G401.6 (cell line): ENCODE measurements at regions not wholly inside any gene's neighbourhood (a gene's known extent, or its start where the extent isn't known, plus 50 kb on each side); places are given as distances from the start of the nearest gene placed in this dataset.

ENCODE experiments used
- FAIRE-seq: peaks from 2 replicates; lab custom pipeline; 2012; peaks lifted over from hg19 to GRCh38; lab: Jason Lieb, UNC

DNA sequence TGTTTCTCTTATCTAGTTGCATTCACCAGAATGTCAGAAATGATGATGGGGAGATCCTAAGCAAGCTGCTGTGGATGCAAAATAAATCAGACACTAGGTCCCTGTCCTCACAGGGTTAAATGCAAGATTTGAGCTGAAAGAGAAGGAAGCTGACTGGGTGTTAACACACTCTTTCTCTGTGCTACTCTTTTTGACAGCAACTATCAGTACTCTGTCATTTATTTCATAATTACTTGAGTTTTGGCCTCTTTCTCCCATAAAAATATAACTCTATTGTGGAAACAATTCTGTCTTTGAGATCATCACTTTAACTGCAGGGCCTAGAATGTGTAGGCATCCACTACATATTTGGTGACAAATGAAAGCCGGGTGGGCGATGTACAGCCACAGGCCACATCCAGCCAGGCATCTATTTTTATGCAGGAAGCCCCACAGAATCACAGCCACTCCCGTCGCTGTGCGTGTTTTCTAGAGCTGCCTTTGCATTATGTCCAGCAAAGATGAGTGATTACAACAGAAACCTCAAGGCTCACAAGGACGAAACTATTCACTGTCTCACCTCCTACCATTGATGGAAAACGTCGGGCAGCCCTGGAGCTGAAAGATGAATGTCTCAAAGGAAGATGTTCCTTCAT is 849.0 kb downstream of the RNF144A start:
- no peak for FAIRE-seq

DNA sequence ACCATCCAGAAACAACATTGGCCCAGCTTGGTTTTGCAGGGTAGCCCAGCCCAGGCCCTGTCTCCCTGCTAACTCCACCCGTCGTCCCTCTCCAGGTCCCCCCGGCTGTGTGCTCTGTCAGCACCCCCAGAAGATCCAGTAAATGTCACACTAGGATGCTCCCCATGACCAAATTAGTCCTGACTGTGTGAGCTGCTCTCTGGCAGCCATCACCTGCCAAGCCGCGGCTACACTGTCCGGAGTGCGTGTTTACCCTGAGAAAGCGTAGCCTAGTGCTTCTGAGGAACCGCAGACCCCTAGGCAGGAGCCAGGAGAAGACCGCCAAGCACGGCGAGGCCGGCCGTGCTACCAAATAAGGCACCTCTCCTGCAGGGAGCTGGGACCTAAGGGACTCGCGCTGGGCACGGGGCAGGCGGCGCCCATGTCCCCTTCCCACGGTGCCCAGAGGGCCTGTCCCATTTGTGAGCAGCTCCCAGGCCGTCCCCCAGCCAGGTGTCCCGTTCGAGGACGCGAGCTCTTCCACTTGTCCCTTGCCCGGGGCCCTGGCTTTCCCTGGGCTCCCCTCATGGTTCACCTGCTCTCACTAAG is 849.9 kb downstream of the RNF144A start:
- no peak for FAIRE-seq

DNA sequence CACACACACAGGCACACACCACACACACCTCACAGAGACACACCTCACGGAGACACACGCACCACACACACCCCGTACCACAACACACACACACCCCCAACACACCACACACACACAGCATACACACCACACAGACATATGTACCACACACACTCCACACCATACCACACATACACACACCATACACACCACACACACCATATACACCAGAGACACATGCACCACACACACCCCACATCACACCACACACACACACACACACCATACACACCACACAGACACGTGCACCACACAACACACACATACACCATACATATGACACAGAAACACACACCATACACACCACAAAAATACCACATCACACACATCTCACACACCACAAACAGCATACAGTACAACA is 850.7 kb downstream of the RNF144A start:
- no peak for FAIRE-seq

DNA sequence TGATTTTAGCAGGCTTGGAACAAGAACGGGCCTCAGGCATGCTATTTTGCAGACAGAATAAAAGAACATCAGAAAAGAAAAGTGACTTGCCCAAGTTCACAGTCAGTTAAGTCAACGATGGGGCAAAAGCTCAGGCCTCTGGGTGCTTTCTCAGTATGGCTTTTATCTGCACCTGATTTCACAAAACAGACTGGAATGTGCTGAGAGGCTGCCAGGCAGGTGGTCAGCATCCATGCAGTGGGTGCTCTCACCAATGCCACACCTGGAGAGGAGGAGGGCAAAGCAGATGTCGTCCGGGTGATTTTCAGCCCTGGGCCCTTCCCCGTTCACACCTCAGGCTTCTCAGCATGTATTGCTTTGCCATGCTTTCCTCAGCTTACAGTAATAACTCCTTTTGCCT is 854.6 kb downstream of the RNF144A start:
- FAIRE-seq: no peak

DNA sequence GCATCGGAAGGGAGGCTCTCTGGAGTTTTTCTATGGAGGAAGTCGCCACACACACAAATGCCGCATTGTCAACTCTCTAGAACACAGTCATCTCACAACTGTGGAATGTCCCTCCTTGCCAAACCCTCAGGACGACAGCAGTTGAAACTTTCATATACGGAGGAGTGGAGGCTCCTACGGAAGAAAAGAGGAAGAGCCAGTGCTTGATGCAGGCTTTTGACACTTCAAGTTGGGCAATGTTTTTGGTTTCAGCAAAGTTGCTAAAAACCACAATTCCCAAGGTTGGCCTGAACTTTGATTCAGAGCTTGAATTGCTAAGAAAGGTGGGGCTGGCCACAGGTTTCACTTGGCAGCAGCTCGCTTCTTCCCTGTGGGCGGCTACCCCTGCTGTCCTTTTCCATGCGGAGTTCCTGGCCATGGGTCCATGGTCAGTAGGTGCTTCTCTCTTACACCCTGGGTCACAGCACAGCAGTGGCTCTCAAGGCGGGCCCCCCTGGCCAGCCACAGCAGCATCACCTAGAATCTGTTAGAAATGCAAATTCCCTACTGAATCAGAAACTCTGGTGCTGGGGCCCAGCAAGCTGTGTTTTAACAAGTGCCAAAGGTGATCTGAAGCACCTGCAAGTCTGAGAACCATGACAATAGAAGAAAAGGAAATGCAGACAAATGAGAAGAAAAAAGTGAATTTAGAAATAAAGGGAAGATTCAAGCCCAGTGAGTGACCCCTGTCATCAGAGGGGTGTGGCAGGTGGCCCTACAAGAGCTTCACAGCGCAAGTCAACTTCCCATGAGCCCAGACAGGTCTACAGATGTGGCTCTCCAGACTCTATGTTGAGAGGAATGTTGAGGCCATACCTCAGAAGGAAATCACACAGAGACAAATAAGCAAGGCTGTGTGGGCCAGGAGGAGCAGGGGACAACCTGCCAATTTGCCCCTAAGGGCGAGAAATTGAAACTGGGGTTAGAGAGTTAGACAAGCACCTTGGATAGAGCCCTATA is 856.4 kb downstream of the RNF144A start:
- FAIRE-seq: no peak

DNA sequence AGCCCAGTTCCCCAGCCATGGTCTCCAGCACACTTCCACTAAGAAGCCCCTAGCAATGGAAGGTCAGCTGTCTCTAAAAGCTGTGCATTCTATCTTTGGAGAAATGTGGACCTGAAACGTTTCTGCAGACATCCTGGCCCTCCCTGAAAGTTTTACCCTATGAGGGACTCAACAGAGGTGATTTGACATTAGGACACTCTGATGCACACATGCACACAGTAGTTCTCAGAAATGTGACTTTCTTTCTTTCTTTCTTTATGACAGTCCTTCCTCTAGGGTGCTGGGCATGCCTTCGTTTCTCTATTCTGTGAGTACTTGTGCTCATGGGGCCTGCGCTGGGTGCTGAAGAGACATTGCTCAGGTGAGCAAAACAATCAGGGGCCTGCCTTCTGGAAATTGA is 857.3 kb downstream of the RNF144A start:
- no peak for FAIRE-seq

DNA sequence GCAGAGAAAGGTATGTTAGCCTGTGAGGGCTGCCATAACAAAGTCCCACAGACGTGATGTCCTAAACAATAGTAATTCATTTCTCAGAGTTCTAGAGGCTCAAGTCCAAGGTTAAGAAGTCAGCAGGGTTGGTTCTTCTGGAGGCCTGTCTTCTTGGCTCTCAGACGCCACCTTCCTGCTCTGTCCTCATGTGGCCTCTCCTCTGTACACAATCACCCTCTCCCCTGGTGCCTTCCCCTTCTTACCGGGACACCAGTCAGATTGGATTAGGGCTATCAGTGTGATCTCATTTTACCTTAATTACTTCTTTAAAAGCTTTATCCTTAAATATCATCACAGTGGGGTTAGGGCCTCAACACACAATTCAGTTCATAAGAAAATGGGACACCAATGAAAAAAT is 860.5 kb downstream of the RNF144A start:
- FAIRE-seq: no peak

DNA sequence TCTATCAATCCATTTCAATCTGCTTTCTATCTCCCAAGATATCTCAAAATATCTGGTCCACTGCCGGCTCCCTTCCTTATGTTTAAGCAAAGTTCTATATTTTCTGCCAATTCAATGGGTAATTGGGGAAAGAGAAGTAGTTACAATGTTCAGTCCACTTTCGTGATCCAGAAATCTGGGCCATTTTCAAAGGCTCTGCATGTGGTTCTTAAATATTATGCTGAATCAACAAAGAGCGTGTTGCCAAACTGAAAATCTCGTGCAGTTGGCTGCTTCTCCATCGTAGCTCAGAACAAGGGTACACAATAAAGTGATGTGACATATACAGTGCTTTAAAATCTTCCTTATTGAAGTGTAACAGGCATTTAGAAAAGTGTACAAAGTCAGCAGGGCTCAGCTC is 863.1 kb downstream of the RNF144A start:
- no peak for FAIRE-seq

DNA sequence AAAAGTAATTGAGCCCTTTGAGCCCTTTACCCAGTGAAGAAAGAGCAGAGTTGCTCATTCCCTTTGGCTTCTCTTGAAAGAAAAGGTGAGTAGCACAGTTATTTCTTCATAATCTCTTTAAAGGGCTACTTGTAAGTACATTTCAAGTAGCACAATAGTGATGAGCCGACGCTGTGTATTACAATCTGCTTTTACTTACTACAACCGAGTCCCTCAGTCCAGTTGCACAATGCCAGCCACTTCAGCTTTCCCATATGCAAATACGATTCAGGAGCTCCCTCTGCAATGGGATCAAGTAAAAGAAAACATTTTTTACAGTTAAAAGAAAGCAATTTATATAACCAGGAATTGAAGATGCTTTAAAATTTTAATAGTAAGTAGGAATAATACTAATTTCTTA is 868.5 kb downstream of the RNF144A start:
- FAIRE-seq: no peak

DNA sequence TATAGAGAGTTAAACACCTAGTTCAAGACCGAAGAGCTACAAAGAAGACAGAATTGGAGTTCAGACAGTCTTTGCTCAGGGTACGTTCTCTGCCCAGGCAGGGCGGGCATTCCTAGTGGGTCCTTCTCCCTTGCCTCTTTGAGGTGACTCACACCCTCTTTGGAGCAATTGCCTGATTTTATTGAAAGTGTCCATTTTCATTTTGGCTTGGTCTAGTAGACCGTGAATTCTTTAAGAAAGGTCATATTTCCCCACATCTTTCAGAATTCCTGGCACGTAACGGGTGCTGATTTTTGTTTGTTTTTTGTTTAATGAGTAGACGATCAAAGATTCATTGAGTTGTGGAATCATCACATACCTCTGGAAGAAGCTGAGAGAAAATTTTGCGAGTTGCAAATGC is 871.5 kb downstream of the RNF144A start:
- no peak for FAIRE-seq

DNA sequence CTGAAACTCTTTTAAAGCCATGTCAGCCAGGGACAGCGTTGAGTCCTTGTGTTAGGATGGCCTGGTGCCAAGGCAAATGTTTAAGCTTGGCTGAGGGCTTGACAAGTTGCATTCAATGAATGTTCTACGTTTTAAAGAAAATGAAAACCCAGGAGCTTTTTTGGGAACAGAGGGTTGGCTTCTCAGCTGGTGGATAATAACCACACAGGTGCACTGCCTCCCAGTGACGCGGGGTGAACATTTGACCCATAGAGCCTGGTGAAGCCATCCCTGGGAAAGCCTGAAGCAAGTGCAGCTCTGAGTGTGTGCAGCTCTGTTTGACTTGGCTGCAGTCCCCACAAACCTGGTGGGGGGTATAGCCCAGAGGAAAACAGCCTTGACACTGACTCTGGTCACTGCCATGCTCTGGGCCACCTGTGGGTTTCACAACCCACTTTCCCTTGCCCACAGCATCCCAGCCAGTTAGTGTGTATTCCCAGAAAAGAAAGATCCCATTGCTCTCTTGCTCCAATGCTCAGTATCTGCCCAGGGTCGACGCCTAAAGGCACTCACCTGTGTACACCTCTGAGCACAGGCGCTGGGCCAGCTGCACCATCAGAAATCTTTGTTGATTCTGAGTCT is 874.9 kb downstream of the RNF144A start:
- no peak for FAIRE-seq

DNA sequence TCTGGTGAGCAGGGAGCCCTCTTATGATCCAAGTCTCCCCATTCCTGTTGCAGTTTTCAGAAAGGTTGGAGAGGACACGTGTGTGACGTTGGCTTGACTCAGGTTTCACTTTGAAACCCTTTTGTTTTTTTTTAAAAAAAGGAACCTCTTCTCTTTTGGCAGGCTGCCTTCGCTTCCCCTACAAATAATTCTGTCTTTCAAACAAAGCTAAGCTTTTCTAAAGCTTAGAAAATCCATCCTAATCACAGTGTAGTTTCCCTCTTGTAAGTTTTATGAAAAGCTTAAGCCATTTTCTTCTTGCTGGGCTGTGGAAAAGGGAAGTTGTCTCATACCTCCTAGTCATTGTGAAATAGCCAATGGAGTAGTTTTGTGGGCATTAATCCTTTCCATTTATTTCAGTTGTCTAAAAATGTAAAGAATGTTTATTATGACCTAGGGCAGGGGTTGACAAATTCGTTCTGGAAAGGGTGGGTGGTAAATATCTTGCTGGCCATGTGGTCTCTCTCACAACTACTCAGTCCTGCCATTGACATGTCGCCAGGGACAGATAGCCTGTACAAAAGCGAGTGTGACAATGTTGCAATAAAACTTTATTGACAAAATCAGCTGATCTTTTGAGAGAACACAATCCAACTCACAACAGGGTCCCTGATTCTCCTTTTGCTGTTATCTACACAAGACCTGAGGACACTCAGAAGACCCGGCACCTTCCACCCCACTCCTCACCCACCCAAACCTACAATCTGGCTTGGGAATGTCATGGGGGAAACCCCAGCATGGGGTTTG is 878.8 kb downstream of the RNF144A start:
- FAIRE-seq: no peak

DNA sequence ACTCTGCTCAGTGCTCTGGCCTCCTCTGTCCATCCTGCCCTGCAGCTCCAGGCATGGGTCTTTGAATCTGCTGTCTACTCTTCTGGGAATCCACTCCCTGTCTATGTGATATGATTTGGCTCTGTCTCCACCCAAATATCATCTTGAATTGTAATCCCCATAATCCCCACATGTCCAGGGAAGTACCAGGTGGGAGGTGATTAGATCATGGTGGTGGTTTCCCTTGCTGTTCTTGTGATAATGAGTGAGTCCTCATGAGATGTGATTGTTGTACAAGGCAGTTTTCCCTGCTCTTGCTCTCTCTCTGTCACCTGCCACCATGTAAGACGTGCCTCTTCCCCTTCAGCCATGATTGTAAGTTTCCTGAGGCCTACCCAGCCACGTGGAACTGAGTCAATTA is 881.8 kb upstream of the ID2 start:
- no peak for FAIRE-seq

DNA sequence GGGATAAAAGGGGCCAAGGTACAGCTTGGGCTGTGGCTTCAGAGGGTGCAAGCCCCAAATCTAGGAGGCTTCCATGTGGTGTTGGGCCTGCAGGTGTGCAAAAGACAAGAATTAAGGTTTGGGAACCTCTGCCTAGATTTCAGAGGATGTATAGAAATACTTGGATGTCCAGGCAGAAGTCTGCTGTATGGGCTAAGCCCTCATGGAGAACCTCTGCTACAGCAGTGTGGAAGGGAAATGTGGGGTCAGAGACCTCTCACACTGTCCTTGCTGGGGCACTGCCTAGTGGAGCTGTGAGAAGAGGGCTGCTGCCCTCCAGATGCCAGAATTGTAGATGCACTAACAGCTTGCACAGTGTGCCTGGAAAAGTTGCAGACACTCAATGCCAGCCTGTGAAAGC is 880.6 kb upstream of the ID2 start:
- no peak for FAIRE-seq

DNA sequence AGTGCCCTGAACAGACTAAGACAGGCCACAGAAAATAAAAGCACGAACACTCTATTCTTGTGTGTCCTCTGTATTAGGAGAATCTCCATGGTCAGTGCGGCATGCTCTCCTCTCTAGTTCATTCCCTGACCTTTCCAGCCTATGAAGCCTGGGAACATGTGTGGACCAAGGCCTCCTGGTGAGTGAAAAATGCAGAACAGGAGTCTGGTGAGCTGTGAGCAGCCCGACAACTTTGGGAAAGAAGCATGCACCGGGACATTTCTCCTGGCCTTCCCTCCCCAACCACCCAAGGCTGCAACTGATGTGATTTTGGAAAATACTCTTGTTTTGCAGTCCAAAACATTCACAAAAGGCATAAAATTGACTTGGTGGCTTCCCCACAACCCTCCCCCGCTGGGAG is 878.3 kb upstream of the ID2 start:
- FAIRE-seq: no peak

DNA sequence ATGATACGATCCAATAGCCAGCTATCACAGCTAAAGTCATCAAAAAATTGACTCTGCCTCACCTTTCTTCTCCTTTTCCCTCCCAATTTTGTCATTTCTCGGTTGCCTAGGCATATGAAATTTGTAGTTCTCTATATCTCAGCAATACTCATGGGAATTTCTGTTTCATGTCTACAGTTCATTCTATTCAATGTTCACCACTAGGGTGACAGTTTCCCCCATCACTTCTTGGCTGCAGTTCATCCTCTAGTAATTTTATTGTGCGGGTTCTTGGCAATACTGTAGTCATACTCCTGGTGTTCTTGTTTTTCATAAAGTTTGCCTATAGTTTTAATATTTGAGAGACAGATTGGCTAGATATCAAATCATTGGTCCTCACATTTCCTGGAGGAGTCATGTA is 872.2 kb upstream of the ID2 start:
- no peak for FAIRE-seq

DNA sequence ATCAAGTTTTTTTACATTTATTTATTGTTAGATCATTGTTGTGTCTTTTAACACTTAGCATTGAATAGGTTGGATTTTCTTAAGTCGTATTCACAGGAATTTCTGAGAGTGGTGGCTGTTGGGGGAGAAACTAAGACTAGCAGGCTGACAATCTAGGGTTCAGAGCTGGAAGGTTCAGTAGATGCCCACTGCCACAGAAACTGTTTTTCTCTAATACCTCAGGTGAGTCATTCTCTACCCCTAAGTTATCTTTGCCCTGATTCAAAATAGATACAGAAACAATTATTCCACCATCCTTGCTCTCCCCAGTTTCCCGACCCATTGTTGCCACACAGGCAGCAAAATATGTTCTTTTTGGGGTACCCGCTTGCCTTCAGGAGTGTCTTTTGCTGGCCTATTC is 870.8 kb upstream of the ID2 start:
- FAIRE-seq: no peak

DNA sequence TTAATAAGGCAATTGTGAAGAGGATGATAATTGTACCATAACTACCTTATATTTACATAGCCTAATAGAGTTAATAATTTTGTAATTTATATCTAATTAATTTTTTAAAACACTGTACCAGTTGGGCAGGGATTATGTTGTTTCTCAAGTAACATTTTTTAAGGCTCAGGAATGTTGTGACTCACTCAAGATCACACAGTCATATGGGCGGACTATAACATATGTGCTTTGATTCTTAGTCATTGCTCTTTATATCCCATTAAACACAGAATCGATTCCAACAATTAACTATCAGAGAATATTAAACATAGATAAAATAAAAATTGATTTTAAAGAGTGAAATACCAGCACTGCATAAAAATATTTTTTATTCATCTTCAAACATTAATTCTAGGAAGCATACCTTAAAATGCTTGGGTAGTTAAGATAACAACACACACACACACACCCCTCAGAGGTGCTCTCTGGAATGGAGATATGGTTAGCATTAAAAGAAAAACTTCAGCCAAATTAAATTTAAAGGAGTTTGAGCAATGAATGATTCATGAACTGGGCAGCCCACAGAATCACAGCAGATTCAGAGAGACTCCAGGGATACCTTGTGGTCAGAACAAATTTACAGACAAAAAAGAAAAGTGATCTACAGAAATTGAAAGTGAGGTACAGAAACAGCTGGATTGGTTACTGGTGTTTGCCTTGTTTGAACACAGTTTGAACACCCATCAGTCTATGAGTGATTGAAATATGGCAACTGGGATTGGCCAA is 869.4 kb upstream of the ID2 start:
- FAIRE-seq: no peak

DNA sequence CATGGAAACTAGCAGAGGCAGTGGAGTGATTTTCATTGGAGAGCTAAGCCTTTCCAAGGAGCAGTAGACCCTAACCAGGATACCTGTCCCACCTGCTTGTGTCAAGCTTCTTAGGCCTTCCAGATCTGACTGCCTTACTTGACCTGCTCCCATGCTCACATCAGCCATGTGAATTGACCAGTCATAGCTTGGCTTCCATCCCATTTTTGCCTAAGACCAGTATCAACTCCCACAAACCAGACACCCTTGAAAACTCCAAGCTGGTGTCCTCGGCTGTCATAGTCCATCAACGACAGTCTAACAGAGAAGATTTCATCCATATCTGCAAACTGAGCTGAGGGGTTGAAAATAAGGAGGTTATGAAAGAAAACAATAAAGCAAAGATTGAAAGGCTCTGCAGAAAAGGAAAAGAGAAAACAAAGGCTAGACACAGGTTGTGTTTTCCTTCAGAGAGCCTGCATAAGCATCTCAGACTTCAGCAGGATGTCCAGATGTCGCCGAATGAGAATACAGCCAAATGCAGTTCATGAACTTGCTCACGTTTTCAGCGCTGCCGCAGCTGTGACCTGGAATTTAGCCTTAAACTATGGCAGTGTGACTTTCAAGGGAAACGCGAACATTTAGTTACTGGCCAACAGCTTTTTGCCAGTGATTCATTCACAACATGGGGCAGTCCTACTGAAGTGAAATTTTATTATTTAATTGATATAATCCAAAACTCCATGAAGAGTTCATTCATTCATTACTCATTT is 868.1 kb upstream of the ID2 start:
- FAIRE-seq: no peak

DNA sequence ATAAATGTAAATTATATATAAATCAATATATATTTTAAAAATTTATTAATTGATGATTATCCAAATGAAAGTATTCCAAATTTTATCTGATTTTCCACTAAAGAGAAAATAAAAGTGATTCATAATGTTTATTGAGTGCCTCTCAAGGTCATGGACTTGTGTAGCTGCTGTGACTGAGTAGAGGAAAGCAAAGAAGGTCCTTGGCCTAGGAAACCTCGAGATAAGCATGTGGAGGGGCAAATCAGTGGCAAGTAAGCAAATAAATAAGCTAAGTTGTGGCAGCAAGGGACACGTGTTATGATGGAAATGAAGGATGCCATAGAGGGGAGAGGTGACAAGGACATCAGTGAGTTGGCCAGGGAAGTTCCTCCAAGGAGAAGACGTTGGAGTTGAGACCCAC is 866.1 kb upstream of the ID2 start:
- FAIRE-seq: no peak

DNA sequence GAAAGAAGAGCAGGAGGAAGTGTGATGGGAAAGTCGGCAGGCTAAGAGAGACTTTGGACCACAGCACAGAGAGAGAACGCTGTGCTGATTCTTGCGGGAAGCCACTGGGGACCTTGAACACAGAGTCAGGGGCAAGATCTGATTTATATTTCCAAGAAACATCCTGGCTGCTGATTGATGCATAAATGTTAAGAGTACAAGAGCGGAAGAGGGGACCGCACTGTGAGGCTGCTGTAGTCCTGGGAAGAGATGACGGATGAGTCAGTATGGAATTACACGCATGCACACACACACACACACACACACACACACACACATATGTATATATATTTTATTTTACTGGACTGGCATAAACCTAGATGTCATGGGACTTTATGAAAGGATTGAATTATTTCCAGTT is 865.6 kb upstream of the ID2 start:
- no peak for FAIRE-seq
